DMS114 treated with DMSO at 0.1 percent for 48 hours (cell line): ENCODE measurements at regions not wholly inside any gene's neighbourhood (a gene's known extent, or its start where the extent isn't known, plus 50 kb on each side); places are given as distances from the start of the nearest gene placed in this dataset.

Experiments used
- DNase-seq: peaks from one replicate; lab custom pipeline; 2025; ENCODE audit not compliant: unreplicated experiment; lab: John Stamatoyannopoulos, UW

GRCh38 chr5:3199962-3200755 lies 395.5 kb upstream of the IRX1 start:
- no peak for DNase-seq

GRCh38 chr5:3198074-3198449 lies 397.6 kb upstream of the IRX1 start:
- DNase-seq = no peak

DNA sequence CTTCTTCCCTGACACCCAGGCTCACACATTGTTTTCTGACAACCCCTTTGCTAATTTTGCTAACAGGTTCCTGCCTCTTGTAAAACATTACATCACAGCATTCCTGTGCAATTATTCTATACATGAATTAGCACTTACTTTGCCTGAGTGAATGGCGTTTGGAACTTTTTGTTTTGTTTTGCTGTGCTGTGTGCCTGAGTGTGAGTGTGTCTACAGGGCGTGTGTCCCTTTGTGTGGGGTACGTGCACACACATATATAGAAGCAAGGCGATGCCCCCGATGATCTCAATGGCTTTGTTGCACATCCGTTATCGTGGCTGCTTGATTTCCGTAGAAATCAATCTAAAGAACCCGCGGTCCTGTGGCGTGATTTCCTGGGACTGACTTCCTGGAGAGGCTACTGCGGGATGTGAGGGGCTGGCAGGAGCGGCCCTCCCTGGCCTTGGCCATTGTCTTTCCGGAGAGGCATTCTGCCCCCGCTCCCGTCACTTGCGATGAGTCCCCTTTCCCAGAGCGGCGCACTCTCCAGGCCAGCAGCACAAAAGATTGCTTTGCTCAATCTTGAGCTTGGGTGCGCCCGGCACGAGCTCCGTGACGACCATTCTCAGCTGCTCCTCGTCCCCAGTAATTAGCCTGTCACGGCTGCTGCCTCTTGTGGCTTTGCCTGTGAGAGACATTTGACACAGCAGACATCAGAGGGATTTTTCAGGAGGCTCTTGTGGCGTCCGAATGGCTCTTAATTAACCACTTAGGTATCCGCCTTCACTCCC lies 398.1 kb upstream of the IRX1 start:
- peak; percentile 13 for DNase-seq

GRCh38 chr5:3195994-3196393 lies 399.6 kb upstream of the IRX1 start:
- no peak for DNase-seq

- no peak for DNase-seq
Measured at GRCh38 chr5:3194684-3195083, 400.9 kb upstream of the IRX1 start.

DNA sequence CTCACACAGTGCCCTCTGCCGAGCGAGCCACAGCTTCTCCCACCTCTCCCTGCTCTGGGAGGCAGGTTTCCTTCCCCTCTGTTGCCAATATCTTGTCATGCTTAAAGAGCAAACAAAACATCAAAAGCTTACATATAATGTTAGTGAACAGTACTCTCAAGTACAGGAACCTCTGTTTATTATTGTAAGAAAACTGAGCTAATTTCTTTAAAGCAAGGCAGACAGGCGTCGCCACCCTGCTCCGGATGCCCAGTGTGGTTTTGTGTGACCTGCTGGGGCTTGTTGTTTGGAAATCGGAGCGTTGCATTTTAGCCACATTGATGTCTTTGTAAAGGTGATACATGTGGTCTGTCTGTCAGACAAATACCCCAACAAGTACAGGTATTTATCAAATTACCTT lies 401.4 kb upstream of the IRX1 start:
- DNase-seq = no peak

GRCh38 chr5:3191585-3191984 lies 404.0 kb upstream of the IRX1 start:
- DNase-seq = no peak

DNA sequence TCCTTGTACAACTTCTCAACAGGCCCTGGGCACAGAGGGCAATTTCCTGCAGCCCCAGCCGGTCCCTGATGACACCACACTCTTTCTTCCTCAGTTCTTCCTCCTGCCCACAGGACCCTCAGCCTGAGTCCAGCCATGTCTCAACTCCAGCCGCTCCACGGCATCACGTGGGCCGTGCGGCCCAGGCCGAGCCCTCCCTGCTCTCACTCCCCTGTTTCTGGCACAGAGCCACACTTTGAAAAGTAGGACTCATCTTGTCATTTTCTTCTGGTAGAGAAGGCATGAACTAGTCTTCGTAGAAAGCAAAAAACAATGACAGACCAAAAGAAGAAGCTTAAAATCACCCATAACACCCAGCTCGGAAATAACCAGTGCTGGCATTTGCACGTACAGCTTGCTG lies 404.7 kb upstream of the IRX1 start:
- DNase-seq = no peak

GRCh38 chr5:3190433-3190832 lies 405.2 kb upstream of the IRX1 start:
- no peak for DNase-seq

- no peak for DNase-seq
Measured at GRCh38 chr5:3187771-3188425, 407.7 kb upstream of the IRX1 start.

- no peak for DNase-seq
Measured at GRCh38 chr5:3186736-3187405, 408.8 kb upstream of the IRX1 start.

- DNase-seq = no peak
Measured at GRCh38 chr5:3186156-3186555, 409.5 kb upstream of the IRX1 start.

GRCh38 chr5:3185488-3185887 lies 410.1 kb upstream of the IRX1 start:
- DNase-seq = no peak

DNA sequence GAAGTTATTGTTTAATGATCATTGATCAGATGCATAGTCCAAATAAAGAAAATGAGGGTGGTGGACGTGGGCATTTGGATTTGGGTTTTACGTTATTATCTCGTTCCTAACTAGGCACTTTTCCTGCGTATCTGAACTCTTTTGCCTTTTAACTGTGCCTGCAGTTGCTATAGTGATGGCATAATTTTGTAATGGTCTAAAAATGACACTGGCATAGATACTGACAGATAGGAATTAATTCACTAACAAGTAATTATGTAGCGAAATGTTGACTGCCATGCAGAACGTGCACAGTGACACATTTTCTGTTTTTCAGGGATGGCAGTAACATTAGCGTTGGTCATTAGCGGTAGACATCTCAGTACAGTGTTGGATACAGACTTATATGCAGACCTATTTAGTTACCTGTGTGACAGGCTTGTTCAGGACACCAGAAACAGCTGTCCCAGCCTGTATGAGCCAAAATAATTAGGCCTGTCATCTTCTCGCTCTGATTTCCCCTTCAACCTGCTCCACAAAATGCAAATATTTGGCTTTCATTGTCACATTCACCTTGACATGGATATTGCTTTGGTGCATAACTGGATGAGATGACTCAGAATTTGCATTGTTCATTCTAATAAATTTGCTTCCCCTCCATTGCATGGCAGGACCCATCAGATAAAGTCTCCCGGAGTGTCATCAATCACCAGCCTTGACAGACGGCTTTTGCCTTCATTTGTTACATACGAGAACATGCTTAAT lies 413.3 kb upstream of the IRX1 start:
- DNase-seq = no peak

DNA sequence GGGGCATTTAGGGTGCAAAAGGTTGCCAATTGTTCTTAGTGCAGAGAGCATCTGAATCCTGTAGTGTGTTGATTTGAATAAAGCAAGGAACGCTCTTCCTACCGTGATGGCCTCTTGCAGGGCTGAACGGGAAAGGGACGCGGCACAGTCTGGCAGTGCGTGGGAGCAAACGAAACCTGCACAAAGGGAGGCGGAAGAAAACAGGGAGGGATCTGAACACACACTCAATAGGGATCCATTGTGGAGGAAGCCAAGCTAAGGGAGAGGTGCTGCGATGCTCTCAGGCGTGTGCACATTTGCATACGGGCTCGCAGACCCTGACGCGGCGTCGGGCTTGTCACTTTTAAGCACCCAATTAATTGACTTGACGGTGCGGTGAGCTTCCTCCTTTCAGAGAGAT lies 414.0 kb upstream of the IRX1 start:
- no peak for DNase-seq

GRCh38 chr5:3180636-3181035 lies 415.0 kb upstream of the IRX1 start:
- DNase-seq = no peak

DNA sequence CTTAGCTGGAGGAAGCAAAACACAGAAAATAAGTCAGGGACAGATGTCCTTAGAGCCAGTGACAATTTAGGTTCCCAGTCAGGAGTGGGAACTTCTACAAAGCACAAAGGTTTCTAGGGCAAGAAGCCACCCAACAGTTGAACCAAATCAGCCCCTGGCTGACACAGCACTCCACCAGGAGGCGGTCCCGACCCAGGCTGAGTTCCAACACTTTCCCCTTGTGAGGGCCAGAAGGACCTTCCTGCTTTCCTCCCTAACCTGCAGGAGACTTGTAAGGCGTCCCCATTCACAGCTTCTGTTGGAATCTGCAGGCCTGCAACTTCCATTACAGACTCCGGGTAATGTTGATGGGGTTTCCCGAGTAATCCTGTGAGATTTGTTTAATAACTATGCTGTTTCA lies 416.4 kb upstream of the IRX1 start:
- no peak for DNase-seq

GRCh38 chr5:3177338-3177737 lies 418.3 kb upstream of the IRX1 start:
- no peak for DNase-seq

DNA sequence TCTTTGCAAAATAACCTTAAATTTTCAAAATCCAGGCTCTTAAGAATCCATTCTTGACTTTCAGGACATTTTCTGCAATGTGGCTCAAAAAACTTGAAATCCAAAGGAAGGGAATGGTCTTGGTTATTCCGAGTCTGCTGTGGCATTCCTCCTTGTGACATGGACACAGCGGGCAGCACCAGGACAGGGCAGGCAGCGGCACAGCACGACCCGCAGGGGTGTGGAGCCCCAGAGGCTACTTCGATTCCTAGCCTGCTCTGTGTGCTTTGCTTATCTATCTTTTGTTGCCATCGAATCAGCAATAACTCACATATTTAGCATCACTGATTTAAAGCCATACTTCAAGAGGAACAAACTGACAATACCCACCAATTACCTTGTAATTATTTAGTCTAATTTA lies 420.2 kb upstream of the IRX1 start:
- no peak for DNase-seq

DNA sequence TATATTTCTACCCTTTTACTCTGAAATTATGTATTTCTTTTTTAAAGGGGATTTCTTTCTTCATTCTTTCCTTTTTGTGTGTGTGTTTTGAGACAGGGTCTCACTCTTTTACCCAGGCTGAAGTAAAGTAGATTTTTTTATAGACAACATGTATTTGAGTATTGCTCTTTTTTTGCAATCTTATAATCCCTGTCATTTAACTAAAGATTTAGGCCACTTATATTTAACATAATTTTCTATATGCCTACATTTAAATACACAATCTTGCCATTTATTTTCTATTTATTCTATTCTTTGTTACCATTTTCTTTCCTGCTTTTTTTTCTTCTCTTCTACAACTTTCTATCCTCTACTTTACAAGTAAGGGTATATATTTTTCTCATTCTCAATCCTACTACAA lies 416.0 kb upstream of the IRX2 start:
- no peak for DNase-seq

- DNase-seq = no peak
Measured at GRCh38 chr5:3163626-3164025, 412.1 kb upstream of the IRX2 start.
